ENCODE measurements at regions not wholly inside any gene's neighbourhood (a gene's known extent, or its start where the extent isn't known, plus 50 kb on each side); places are given as distances from the start of the nearest gene placed in this dataset.

GRCh38 chr16:51392521-51393187 is 241.6 kb upstream of the SALL1 start:
- ATAC-seq = no peak
- TF ChIP-seq ARNTL (CRISPR knock-in tag; IDR thresholded peaks at IDR 0.05; ENCODE audit: borderline replicate concordance, low read depth) = no peak
- TF ChIP-seq CREB5 (CRISPR knock-in tag; IDR thresholded peaks at IDR 0.05; ENCODE audit: low read depth) = no peak
- TF ChIP-seq ESRRG (CRISPR knock-in tag; IDR thresholded peaks at IDR 0.05) = no peak
- no peak for TF ChIP-seq BACH2 (CRISPR knock-in tag; IDR thresholded peaks at IDR 0.05; ENCODE audit: borderline replicate concordance)
- no peak for TF ChIP-seq ZNF70 (CRISPR knock-in tag; IDR thresholded peaks at IDR 0.05)

GRCh38 chr16:51391798-51392511 is 240.9 kb upstream of the SALL1 start:
- no peak for ATAC-seq

More at GRCh38 chr16:51391798-51392511, 240.9 kb upstream of the SALL1 start:
- no peak for TF ChIP-seq GLIS3 (CRISPR knock-in tag; IDR thresholded peaks at IDR 0.05)
- TF ChIP-seq CREB5 (CRISPR knock-in tag; IDR thresholded peaks at IDR 0.05; ENCODE audit: low read depth) = no peak
- no peak for TF ChIP-seq POU6F1 (CRISPR knock-in tag; IDR thresholded peaks at IDR 0.05; ENCODE audit: borderline replicate concordance, low read depth)
- TF ChIP-seq RARB (CRISPR knock-in tag; IDR thresholded peaks at IDR 0.05) = no peak
- no peak for TF ChIP-seq OSR1 (CRISPR knock-in tag; IDR thresholded peaks at IDR 0.05)
- TF ChIP-seq TOX (CRISPR knock-in tag; IDR thresholded peaks at IDR 0.05; ENCODE audit: borderline replicate concordance) = no peak
- TF ChIP-seq PATZ1 (CRISPR knock-in tag; IDR thresholded peaks at IDR 0.05; ENCODE audit: borderline replicate concordance) = no peak
- TF ChIP-seq ZNF565 (CRISPR knock-in tag; conservative IDR thresholded peaks at IDR 0.05; ENCODE audit: low read depth) = no peak
- TF ChIP-seq ZNF70 (CRISPR knock-in tag; IDR thresholded peaks at IDR 0.05) = no peak
- no peak for TF ChIP-seq ESRRG (CRISPR knock-in tag; IDR thresholded peaks at IDR 0.05)
- TF ChIP-seq ZNF8 (CRISPR knock-in tag; IDR thresholded peaks at IDR 0.05) = no peak
- TF ChIP-seq ZC3H10 (CRISPR knock-in tag; IDR thresholded peaks at IDR 0.05) = no peak
- no peak for TF ChIP-seq ZFP30 (CRISPR knock-in tag; IDR thresholded peaks at IDR 0.05)
- no peak for TF ChIP-seq ISL1 (CRISPR knock-in tag; IDR thresholded peaks at IDR 0.05)
- TF ChIP-seq ARNTL (CRISPR knock-in tag; IDR thresholded peaks at IDR 0.05; ENCODE audit: borderline replicate concordance, low read depth) = no peak
- no peak for TF ChIP-seq PPARA (CRISPR knock-in tag; IDR thresholded peaks at IDR 0.05; ENCODE audit: borderline replicate concordance)
- no peak for TF ChIP-seq TCF4 (CRISPR knock-in tag; IDR thresholded peaks at IDR 0.05; ENCODE audit: borderline replicate concordance)
- TF ChIP-seq TSHZ2 (CRISPR knock-in tag; IDR thresholded peaks at IDR 0.05) = no peak
- no peak for TF ChIP-seq CSRNP3 (CRISPR knock-in tag; IDR thresholded peaks at IDR 0.05)
- TF ChIP-seq ZFP3 (CRISPR knock-in tag; IDR thresholded peaks at IDR 0.05) = no peak
